ENCODE measurements at regions not wholly inside any gene's neighbourhood (a gene's known extent, or its start where the extent isn't known, plus 50 kb on each side); places are given as distances from the start of the nearest gene placed in this dataset.

GRCh38 chr13:60655256-60655655 lies 258.2 kb downstream of the TDRD3 start:
- no peaks in the 10 kb centered on the region for H3K4me1 ChIP-seq (ENCODE audit: control insufficient read depth, insufficient read depth, low read length)
- no peak overlapping the region for H3K9ac ChIP-seq (ENCODE audit: control insufficient read depth, insufficient read depth, low read length)
- no peak for FAIRE-seq
- no peak for TF ChIP-seq CEBPZ (IDR thresholded peaks at IDR 0.05; ENCODE audit: low read depth, low read length)
- no peak for TF ChIP-seq GABPA (IDR thresholded peaks at IDR 0.05; ENCODE audit: low read depth)
- TF ChIP-seq ZNF592 (IDR thresholded peaks at IDR 0.05), result no peak
- WGBS (ENCODE audit: insufficient coverage, insufficient replicate concordance, low lambda C conversion rate, missing lambda C conversion rate), result 0% methylated on average over 4 of the region's 4 CpGs
- no peak overlapping the region for H3K27ac ChIP-seq (ENCODE audit: control insufficient read depth, insufficient read depth)
- no peak overlapping the region for H3K4me2 ChIP-seq (ENCODE audit: control insufficient read depth, insufficient read depth)
- ChIA-PET SMC1A (ENCODE audit: uncharacterized antibody, unreplicated experiment) (interaction anchor here (0.8 kb wide), 1 partner anchor 756 kb away, joined by 5 read pairs; no protein-coding TSS in a partner anchor), CTCF (interaction anchor here (0.7 kb wide), 1 partner anchor 75 kb away, joined by 3 read pairs; no protein-coding TSS in a partner anchor), POLR2A (no interaction called here), RAD21 (ENCODE audit: unreplicated experiment) (no interaction called here)
- in situ Hi-C loops (cut with MboI) (no loop called here), intact Hi-C loops (cut with micrococcal nuclease; ENCODE audit: unreplicated experiment) (loop anchor here (10.0 kb wide), 1 partner anchor 610 kb away; no protein-coding TSS in a partner anchor)
- DNase-seq (ENCODE audit: low read depth, low spot score), result no peak
- H3K9me3 ChIP-seq (replicated peaks; ENCODE audit: control insufficient read depth, insufficient read depth, low read length), result no peaks in the 10 kb centered on the region
- H3K79me2 ChIP-seq (ENCODE audit: control insufficient read depth, insufficient read depth, low read length), result no peaks in the 10 kb centered on the region
- no peaks in the 10 kb centered on the region for H3K36me3 ChIP-seq (ENCODE audit: control insufficient read depth in 2 of 2, insufficient read depth in 2 of 2, low read length in 1 of 2)
- H3K4me3 ChIP-seq, result no peak overlapping the region
- no peak for ATAC-seq
- H3K27me3 ChIP-seq (replicated peaks in 1 of 2; ENCODE audit: control insufficient read depth in 2 of 2, insufficient read depth in 2 of 2, low read length in 1 of 2), result no peaks in the 10 kb centered on the region
- BruUV-seq (replicated peaks), result no TSS peak
- no peak overlapping the region for H2AFZ ChIP-seq (ENCODE audit: control insufficient read depth, low read depth, low read length)
- H4K20me1 ChIP-seq (ENCODE audit: control insufficient read depth, insufficient read depth), result no peaks in the 10 kb centered on the region

All from GM12878 (cell line).